Smooth muscle cell (in vitro differentiated cells): ENCODE measurements at regions not wholly inside any gene's neighbourhood (a gene's known extent, or its start where the extent isn't known, plus 50 kb on each side); places are given as distances from the start of the nearest gene placed in this dataset.

Experiments
- DNase-seq: peaks from one replicate; lab custom pipeline; 2025; ENCODE audit not compliant: unreplicated experiment; lab: John Stamatoyannopoulos, UW
- H2AFZ ChIP-seq: fragments of 200-600 bp; sonication (generic); 2 replicates; pipeline ENCODE4 v1.6.0; 2016; ENCODE audit warnings: antibody characterized with exemption, low read depth, mild to moderate bottlenecking
- H3F3A ChIP-seq: fragments of 200-600 bp; sonication (generic); 2 replicates; pipeline ENCODE4 v1.6.0; 2017; ENCODE audit warnings: antibody characterized with exemption, low read depth
- H3K27ac ChIP-seq: fragments of 200-600 bp; sonication (generic); 2 replicates; pipeline ENCODE4 v1.5.1; 2016; ENCODE audit warnings: low read depth, mild to moderate bottlenecking
- H3K27me3 ChIP-seq: fragments of 200-600 bp; sonication (generic); 2 replicates; pipeline ENCODE4 v1.6.1; 2016; ENCODE audit warnings: low read depth, mild to moderate bottlenecking
- H3K36me3 ChIP-seq: fragments of 200-600 bp; sonication (generic); 2 replicates; pipeline ENCODE4 v1.5.1; 2016; ENCODE audit warnings: low read depth
- H3K4me1 ChIP-seq: fragments of 200-600 bp; sonication (generic); 2 replicates; pipeline ENCODE4 v1.5.1; 2016; ENCODE audit warnings: low read depth
- H3K4me2 ChIP-seq: fragments of 200-600 bp; sonication (generic); 2 replicates; pipeline ENCODE4 v1.6.0; 2016; ENCODE audit warnings: mild to moderate bottlenecking
- H3K4me3 ChIP-seq: fragments of 200-600 bp; sonication (generic); 2 replicates; pipeline ENCODE4 v1.5.1; 2016; ENCODE audit warnings: mild to moderate bottlenecking
- H3K79me2 ChIP-seq: fragments of 200-600 bp; sonication (generic); 2 replicates; pipeline ENCODE4 v1.6.0; 2016; ENCODE audit warnings: low read depth, mild to moderate bottlenecking
- H3K9ac ChIP-seq: fragments of 200-600 bp; sonication (generic); 2 replicates; pipeline ENCODE4 v1.6.0; 2016; ENCODE audit warnings: low read depth
- H3K9me3 ChIP-seq: fragments of 200-600 bp; sonication (generic); replicated peaks from 2 replicates; pipeline ENCODE4 v1.5.1; 2016; ENCODE audit warnings: low read depth
- H4K20me1 ChIP-seq: fragments of 200-600 bp; sonication (generic); 2 replicates; pipeline ENCODE4 v1.6.0; 2016; ENCODE audit warnings: low read depth
- CTCF ChIP-seq: fragments of 200-600 bp; sonication (generic); IDR thresholded peaks from 2 replicates; pipeline ENCODE4 v1.5.1; 2017; ENCODE audit warnings: borderline replicate concordance, mild to moderate bottlenecking, antibody characterized with exemption; ENCODE audit not compliant: insufficient read depth, poor library complexity, severe bottlenecking
- WGBS: methylation state at CpG from one replicate; pipeline ENCODE4 v1.1.7; 2016; ENCODE audit warnings: low lambda C conversion rate; 5-methylcytosine and 5-hydroxymethylcytosine counted together

GRCh38 chr7:89680161-89680560, 474.1 kb upstream of the STEAP1 start:
- peak overlapping the region; percentile 19 for H3K4me2 ChIP-seq
- no peaks in the 10 kb centered on the region for H3K27me3 ChIP-seq
- H3K79me2 ChIP-seq: no peaks in the 10 kb centered on the region
- no peak overlapping the region for H3K4me3 ChIP-seq
- 71% methylated on average over 2 of the region's 2 CpGs for WGBS
- H3K4me1 ChIP-seq: no peaks in the 10 kb centered on the region
- H4K20me1 ChIP-seq: no peaks in the 10 kb centered on the region
- no peaks in the 10 kb centered on the region for H3K9me3 ChIP-seq
- no peak for TF ChIP-seq CTCF
- no peak overlapping the region for H3K9ac ChIP-seq
- no peak overlapping the region for H3K27ac ChIP-seq
- no peak overlapping the region for H2AFZ ChIP-seq
- no peaks in the 10 kb centered on the region for H3F3A ChIP-seq
- no peak for DNase-seq
- H3K36me3 ChIP-seq: no peaks in the 10 kb centered on the region

GRCh38 chr7:89681448-89681847, 472.8 kb upstream of the STEAP1 start:
- H3K36me3 ChIP-seq: no peaks in the 10 kb centered on the region
- H2AFZ ChIP-seq: no peak overlapping the region
- H3K9ac ChIP-seq: no peak overlapping the region
- H3K4me3 ChIP-seq: no peak overlapping the region
- H4K20me1 ChIP-seq: no peaks in the 10 kb centered on the region
- H3K79me2 ChIP-seq: no peaks in the 10 kb centered on the region
- no peak for TF ChIP-seq CTCF
- no peaks in the 10 kb centered on the region for H3K9me3 ChIP-seq
- H3K27ac ChIP-seq: peak overlapping the region; percentile 59
- WGBS: 43% methylated on average over 1 of the region's 1 CpG
- H3K4me1 ChIP-seq: no peaks in the 10 kb centered on the region
- peak overlapping the region; percentile 19 for H3K4me2 ChIP-seq
- H3F3A ChIP-seq: no peaks in the 10 kb centered on the region
- H3K27me3 ChIP-seq: no peaks in the 10 kb centered on the region
- no peak for DNase-seq

GRCh38 chr7:89685287-89685686, 469.0 kb upstream of the STEAP1 start:
- H3K27me3 ChIP-seq: no peaks in the 10 kb centered on the region
- no peaks in the 10 kb centered on the region for H3K79me2 ChIP-seq
- no peak overlapping the region for H2AFZ ChIP-seq
- no peaks in the 10 kb centered on the region for H4K20me1 ChIP-seq
- no peak overlapping the region for H3K27ac ChIP-seq
- no peak for DNase-seq
- H3K9ac ChIP-seq: no peak overlapping the region
- H3K9me3 ChIP-seq: no peaks in the 10 kb centered on the region
- H3K4me2 ChIP-seq: no peak overlapping the region
- no peak for TF ChIP-seq CTCF
- H3K4me3 ChIP-seq: no peak overlapping the region
- H3K36me3 ChIP-seq: no peaks in the 10 kb centered on the region
- no peaks in the 10 kb centered on the region for H3F3A ChIP-seq
- H3K4me1 ChIP-seq: no peaks in the 10 kb centered on the region

- H3K36me3 ChIP-seq: no peaks in the 10 kb centered on the region
- H3K27ac ChIP-seq: no peak overlapping the region
- no peaks in the 10 kb centered on the region for H3K79me2 ChIP-seq
- TF ChIP-seq CTCF: no peak
- no peaks in the 10 kb centered on the region for H3K27me3 ChIP-seq
- H3F3A ChIP-seq: no peaks in the 10 kb centered on the region
- no peak for DNase-seq
- H3K4me3 ChIP-seq: no peak overlapping the region
- no peaks in the 10 kb centered on the region for H3K4me1 ChIP-seq
- H2AFZ ChIP-seq: no peak overlapping the region
- no peak overlapping the region for H3K4me2 ChIP-seq
- no peak overlapping the region for H3K9ac ChIP-seq
- H4K20me1 ChIP-seq: no peaks in the 10 kb centered on the region
- H3K9me3 ChIP-seq: no peaks in the 10 kb centered on the region
- 87% methylated on average over 2 of the region's 2 CpGs for WGBS
These were observed 467.1 kb upstream of the STEAP1 start for GRCh38 chr7:89687211-89687610.
